A172 (cell line): ENCODE measurements at regions not wholly inside any gene's neighbourhood (a gene's known extent, or its start where the extent isn't known, plus 50 kb on each side); places are given as distances from the start of the nearest gene placed in this dataset.

Source experiments
- DNase-seq: peaks from one replicate; pipeline ENCODE4 v3.0.0-alpha.2; 2015; ENCODE audit warnings: low spot score

- DNase-seq, result no peak
Measured at GRCh38 chr2:2848621-2849333, 517.7 kb upstream of the MYT1L start.

DNA sequence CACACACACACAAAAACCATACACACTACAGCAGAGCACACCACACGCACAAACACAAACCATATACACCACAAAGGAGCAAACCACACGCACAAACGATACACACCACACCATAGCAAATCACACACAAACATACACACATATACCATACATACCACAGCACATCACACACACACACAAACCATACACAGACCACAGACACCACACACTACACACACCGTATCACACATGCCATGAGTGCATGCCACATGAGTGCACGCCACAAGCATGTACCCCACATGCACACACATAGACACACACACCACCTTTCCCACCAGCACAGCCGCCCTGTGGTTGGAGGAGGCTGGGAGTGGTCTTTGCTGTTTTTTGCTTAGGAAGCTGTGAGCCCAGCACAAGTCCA is 517.1 kb upstream of the MYT1L start:
- no peak for DNase-seq

GRCh38 chr2:2847209-2847676 is 516.2 kb upstream of the MYT1L start:
- DNase-seq, result no peak

DNA sequence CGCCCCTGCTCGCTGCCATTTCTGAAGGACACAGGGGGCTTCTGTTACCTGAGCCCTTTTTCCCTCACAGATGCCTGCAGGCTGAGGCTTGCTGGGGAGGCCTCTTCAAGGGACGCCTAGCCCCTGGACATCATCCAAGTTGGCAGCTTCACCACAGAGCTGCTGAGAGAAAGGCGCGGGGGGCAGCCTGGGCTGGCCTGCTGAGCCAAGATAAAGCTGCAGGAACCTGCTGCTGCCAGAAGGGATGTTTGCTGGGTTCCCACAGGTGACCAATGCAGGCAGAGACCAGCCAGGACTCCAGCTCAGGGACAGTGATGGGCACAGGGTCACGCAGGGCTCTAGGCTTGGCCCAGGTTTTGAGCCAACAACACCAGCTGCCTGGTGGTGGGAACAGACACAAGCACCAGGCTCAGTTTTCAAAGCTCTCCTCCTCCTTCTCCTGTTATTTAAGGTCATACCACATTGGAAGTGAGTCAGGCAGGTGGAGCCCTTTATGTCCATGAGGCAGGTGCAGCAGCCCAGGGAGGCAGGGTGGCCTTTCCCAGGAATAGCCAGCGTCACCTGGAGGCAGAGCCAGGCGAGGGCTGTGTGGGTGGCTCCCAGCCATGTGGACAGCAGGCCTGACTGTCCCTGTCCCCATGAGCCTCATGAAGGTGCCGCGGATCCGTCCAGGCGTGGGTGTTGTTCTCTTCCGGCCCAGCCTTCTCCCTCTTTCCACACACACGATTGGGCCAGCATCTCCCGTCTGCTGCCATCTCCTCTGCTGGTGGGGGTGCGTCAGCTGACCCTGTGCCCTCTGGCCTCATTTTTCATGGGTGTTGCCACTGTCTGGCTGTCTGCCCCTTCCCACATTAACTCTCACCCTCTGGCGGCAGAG is 515.5 kb upstream of the MYT1L start:
- no peak for DNase-seq

- DNase-seq, result no peak
Measured at GRCh38 chr2:2845806-2846315, 514.8 kb upstream of the MYT1L start.

- no peak for DNase-seq
Measured at GRCh38 chr2:2845267-2845666, 514.2 kb upstream of the MYT1L start.

GRCh38 chr2:2843969-2844548 is 513.0 kb upstream of the MYT1L start:
- DNase-seq, result no peak

- DNase-seq, result no peak
Measured at GRCh38 chr2:2842466-2842865, 511.4 kb upstream of the MYT1L start.

DNA sequence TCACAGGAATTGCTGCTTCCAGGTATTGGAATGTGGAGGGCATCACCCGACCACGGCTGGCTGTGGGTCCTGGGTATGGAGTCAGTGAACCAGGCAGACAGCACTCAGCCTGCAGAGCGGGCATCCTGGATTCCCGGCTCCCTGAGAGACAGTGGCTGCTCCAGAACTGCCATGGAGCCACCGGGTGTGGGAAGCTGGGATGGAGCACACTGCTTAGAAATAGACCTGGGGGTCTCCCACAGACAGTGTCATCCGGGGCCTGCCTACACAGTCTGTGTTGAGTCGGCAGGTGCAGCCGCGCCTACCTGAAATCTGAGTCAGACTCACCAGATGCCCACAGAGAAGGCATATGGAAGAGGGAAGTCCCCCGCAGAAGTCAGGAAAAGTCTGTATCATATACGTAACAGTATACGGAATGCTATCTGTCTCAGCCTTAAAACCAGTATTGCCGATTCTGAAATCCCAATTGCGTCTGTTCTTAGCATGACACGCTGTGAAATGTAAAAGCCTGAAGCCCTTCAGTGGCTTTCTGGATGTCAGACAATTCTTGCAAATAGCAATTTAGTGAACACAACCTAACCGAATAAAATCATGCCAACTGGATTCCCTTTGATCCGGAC is 509.7 kb upstream of the MYT1L start:
- DNase-seq, result no peak

DNA sequence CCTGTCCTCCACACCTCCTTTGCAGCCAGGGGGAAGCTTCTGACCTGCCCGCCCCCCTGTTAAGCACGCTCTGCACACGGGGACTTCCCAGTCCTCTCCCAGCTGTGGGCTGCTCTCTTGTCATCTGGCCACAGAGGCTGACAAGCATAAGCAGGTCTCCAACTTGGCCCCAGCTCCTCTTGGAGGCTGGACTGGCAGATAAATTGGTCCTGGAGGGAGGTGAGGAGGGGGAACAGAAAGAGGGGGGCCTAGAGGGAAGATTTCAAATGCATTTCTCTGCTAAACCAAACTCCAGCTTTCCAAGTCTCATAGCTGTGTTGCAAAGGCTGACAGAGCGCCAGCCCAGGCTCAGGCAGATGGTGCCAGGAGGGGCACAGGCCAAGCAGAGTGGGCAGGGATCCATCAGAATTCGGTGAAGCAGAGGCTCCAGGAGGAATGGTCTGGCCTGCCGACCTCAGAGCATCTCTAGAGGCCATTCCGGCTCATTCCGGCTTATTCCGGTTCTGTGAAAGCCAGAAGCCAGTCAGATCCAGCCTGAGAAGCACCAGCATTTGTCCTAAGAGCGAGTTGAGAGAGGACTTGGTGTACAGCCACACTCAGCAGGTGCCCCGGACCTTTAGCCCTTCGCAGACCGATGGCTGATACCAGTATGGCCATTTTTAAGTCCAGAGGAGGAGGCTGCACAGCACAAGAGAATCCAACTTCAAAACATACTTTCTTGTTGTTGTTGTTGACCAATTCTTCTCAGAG is 508.9 kb upstream of the MYT1L start:
- no peak for DNase-seq

DNA sequence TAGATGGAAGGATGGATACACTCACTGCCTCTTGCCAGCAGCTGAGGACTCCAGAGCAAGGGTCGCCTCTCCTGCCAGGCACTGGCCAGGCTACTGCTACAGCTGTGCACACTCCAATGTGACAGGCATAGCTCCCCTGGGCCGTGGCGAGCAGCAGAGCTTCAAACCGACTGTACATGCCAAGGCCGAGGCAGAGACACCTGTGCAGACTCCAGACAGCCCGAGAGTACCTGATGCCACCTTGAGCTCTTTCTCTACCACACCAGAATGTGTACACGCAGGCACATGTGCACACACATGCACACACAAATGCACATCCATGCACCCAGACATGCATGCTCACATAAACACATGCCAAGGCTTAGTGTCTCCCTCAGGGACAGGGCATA is 508.3 kb upstream of the MYT1L start:
- DNase-seq, result no peak

DNA sequence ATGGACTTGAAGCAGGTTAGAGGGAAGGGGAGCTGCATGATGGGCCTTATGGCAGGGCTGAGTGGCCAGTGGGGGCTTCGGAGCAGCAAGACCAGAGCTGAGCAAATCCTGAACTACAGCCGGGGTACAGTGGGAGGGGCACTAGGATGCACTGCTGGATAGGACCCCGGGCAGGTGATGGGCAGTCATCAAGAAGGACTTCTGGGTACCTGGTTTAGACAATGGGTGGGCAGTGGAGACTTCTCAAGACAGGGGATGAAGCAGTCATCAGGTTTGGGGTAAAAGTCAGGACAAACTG is 507.4 kb upstream of the MYT1L start:
- no peak for DNase-seq

DNA sequence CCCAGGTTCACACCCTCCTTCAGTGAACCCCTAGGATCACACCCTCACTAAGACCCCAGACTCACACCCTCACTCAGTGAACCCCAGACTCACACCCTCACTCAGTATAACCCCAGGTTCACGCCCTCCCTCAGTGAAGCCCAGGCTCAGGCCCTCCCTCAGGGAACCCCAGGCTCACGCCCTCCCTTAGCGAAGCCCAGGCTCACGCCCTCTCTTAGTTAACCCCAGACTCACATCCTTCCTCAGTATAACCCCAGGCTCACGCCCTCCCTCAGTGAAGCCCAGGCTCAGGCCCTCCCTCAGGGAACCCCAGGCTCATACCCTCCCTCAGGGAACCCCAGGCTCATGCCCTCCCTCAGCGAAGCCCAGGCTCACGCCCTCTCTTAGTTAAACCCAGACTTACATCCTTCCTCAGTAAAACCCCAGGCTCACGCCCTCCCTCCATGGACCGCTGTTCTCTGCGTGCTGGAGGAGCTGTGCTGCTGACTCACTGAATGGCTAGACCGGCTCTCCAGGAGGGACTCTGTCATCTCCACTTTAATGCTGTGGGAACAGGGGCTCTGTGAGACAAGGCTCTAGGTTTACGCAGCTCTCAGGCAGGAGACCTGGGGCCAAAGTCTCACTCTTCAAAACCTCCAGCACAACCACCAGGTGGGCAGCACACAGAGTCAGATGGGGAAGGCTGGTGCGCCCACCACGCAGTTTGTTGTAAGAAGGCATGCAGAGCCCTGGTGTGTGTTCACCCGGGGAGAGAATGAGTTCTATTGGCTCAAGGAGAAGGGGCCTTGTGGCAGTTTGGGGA is 506.9 kb upstream of the MYT1L start:
- no peak for DNase-seq

GRCh38 chr2:2836343-2837070 is 505.4 kb upstream of the MYT1L start:
- no peak for DNase-seq

GRCh38 chr2:2834516-2835254 is 503.6 kb upstream of the MYT1L start:
- DNase-seq, result no peak

DNA sequence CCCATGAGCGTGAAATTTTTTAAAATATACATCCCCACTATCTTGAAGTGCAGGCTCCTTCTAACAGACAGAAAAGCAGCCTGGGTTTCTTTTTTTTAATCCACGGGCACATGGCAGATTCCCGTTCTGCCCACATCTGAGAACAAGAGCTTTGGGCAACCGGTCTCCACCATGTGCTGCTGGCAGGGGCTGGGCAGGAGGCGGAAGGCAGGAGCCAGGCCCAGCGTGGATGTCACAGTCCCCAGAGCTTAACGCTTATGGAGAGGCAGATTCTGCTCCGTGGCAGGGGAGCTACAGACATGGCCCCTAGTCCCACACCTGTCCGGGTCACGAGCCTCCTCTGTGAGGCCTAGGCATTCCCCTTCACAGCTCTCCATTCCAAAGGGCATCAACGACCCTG is 503.0 kb upstream of the MYT1L start:
- no peak for DNase-seq

DNA sequence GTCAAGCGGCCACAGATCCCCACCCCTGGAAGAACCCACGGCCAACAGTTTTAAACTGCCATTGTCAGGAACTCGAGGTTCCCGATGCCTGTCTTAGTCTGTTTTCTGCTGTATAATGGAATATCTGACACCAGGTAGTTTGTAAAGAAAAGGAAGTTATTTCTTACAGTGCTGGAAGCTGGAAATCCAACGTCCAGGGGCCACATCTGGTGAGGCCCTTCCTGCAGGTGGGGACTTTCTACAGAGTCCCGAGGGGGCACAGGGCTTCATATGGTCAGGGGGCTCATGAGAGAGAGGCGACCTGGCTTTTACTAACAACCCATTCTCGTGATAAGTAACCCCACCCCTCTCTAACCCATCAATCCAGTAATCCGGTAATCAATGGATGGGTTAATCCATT is 501.6 kb upstream of the MYT1L start:
- no peak for DNase-seq

GRCh38 chr2:2831633-2832032 is 500.6 kb upstream of the MYT1L start:
- no peak for DNase-seq

- no peak for DNase-seq
Measured at GRCh38 chr2:2830576-2830975, 499.5 kb upstream of the MYT1L start.
